NCI-H2081 (cell line): ENCODE measurements at regions not wholly inside any gene's neighbourhood (a gene's known extent, or its start where the extent isn't known, plus 50 kb on each side); places are given as distances from the start of the nearest gene placed in this dataset.

Experiments used
- DNase-seq, 2 experiments: peaks; one replicate each; lab custom pipeline; 2025; lab: John Stamatoyannopoulos, UW

GRCh38 chr13:83601539-83601938 lies 280.7 kb downstream of the SLITRK1 start:
- no peak for DNase-seq

GRCh38 chr13:83592095-83592494 lies 290.2 kb downstream of the SLITRK1 start:
- no peak for DNase-seq

GRCh38 chr13:83589814-83590213 lies 292.5 kb downstream of the SLITRK1 start:
- no peak for DNase-seq

GRCh38 chr13:83577183-83577582 lies 305.1 kb downstream of the SLITRK1 start:
- no peak for DNase-seq

- no peak for DNase-seq
Measured at GRCh38 chr13:83568019-83568418, 314.3 kb downstream of the SLITRK1 start.

GRCh38 chr13:83563499-83563898 lies 318.8 kb downstream of the SLITRK1 start:
- DNase-seq: no peak

GRCh38 chr13:83557845-83558244 lies 324.4 kb downstream of the SLITRK1 start:
- no peak for DNase-seq

GRCh38 chr13:83549671-83550070 lies 332.6 kb downstream of the SLITRK1 start:
- no peak for DNase-seq

GRCh38 chr13:83547043-83547442 lies 335.2 kb downstream of the SLITRK1 start:
- DNase-seq: no peak

- no peak for DNase-seq
Measured at GRCh38 chr13:83546476-83546875, 335.8 kb downstream of the SLITRK1 start.

- DNase-seq: no peak
Measured at GRCh38 chr13:83538636-83539035, 343.6 kb downstream of the SLITRK1 start.

GRCh38 chr13:83536941-83537340 lies 345.3 kb downstream of the SLITRK1 start:
- no peak for DNase-seq

- no peak for DNase-seq
Measured at GRCh38 chr13:83536153-83536552, 346.1 kb downstream of the SLITRK1 start.

- no peak for DNase-seq
Measured at GRCh38 chr13:83532809-83533208, 349.5 kb downstream of the SLITRK1 start.

GRCh38 chr13:83531022-83531421 lies 351.3 kb downstream of the SLITRK1 start:
- DNase-seq: no peak

- no peak for DNase-seq
Measured at GRCh38 chr13:83516781-83517180, 365.5 kb downstream of the SLITRK1 start.

- no peak for DNase-seq
Measured at GRCh38 chr13:83515268-83516015, 366.8 kb downstream of the SLITRK1 start.

GRCh38 chr13:83508771-83509301 lies 373.4 kb downstream of the SLITRK1 start:
- DNase-seq: no peak

- DNase-seq: no peak
Measured at GRCh38 chr13:83503424-83503823, 378.9 kb downstream of the SLITRK1 start.

- no peak for DNase-seq
Measured at GRCh38 chr13:83499286-83499685, 383.0 kb downstream of the SLITRK1 start.

- no peak for DNase-seq
Measured at GRCh38 chr13:83498481-83499190, 383.6 kb downstream of the SLITRK1 start.

- no peak for DNase-seq
Measured at GRCh38 chr13:83498045-83498444, 384.2 kb downstream of the SLITRK1 start.

GRCh38 chr13:83496501-83496900 lies 385.8 kb downstream of the SLITRK1 start:
- DNase-seq: no peak
